Natural killer cell treated with Interleukin-12 subunit alpha and Interleukin-12 subunit beta and Interleukin-15 and Interleukin-18, amount 100 ng/mL, for 72 hours (primary cell): ENCODE measurements at regions not wholly inside any gene's neighbourhood (a gene's known extent, or its start where the extent isn't known, plus 50 kb on each side); places are given as distances from the start of the nearest gene placed in this dataset.

ENCODE experiments used
- ATAC-seq, 2 donors: fragments of 150-1000 bp; cut with Tn5 transposase in 1 of 2; sonication (Bioruptor Pico), chemical (Tn5 transposase) in 1 of 2; 2 replicates each; pipeline ENCODE4 v1.10.0; 2021
- DNase-seq: peaks from one replicate; pipeline ENCODE4 v3.0.0; 2022; ENCODE audit warnings: low spot score
- H3K27ac Mint-ChIP-seq, 2 donors: 1 replicate in 1 of 2; 2 replicates in 1 of 2; pipeline ENCODE4 v1.8.0; 2022; ENCODE audit warnings: mixed read lengths in 2 of 2, mild to moderate bottlenecking in 1 of 2, moderate library complexity in 1 of 2
- H3K27me3 Mint-ChIP-seq, 2 donors: 1 replicate in 1 of 2; 2 replicates in 1 of 2; pipeline ENCODE4 v1.8.0; 2022; ENCODE audit warnings: mixed read lengths in 2 of 2
- H3K36me3 Mint-ChIP-seq: one replicate; pipeline ENCODE4 v1.8.0; 2022; ENCODE audit warnings: mixed read lengths
- H3K4me1 Mint-ChIP-seq, 2 donors: 1 replicate in 1 of 2; 2 replicates in 1 of 2; pipeline ENCODE4 v1.8.0; 2022; ENCODE audit warnings: low read depth in 2 of 2, mixed read lengths in 2 of 2, mild to moderate bottlenecking in 1 of 2
- H3K4me3 Mint-ChIP-seq: one replicate; pipeline ENCODE4 v1.8.0; 2022; ENCODE audit warnings: mixed read lengths
- H3K9me3 Mint-ChIP-seq: 2 replicates; pipeline ENCODE4 v1.8.0; 2022; ENCODE audit warnings: mixed read lengths

GRCh38 chr6:165723326-165723725 is 60.3 kb upstream of the PDE10A start:
- peaks cover 16 to 17% of the 10 kb centered on the region in 2 donors for H3K27me3 Mint-ChIP-seq
- H3K4me1 Mint-ChIP-seq: no peaks in the 10 kb centered on the region
- H3K27ac Mint-ChIP-seq: no peak overlapping the region
- no peak overlapping the region for H3K4me3 Mint-ChIP-seq
- ATAC-seq: no peak
- no peak for DNase-seq
- no peaks in the 10 kb centered on the region for H3K9me3 Mint-ChIP-seq
- no peaks in the 10 kb centered on the region for H3K36me3 Mint-ChIP-seq

- Mint-ChIP-seq H3K4me3 (no peak overlapping the region), H3K36me3 (no peaks in the 10 kb centered on the region), H3K4me1 (no peaks in the 10 kb centered on the region), H3K9me3 (no peaks in the 10 kb centered on the region), H3K27me3 (peaks cover 14 to 16% of the 10 kb centered on the region in 2 donors), H3K27ac (no peak overlapping the region)
- no peak for ATAC-seq
- DNase-seq: no peak
These were observed 59.0 kb upstream of the PDE10A start for GRCh38 chr6:165722022-165722421.

- H3K9me3 Mint-ChIP-seq: no peaks in the 10 kb centered on the region
- ATAC-seq (no peak), DNase-seq (no peak)
- no peak overlapping the region for H3K4me3 Mint-ChIP-seq
- H3K36me3 Mint-ChIP-seq: no peaks in the 10 kb centered on the region
- H3K27me3 Mint-ChIP-seq: peaks cover 14 to 16% of the 10 kb centered on the region in 2 donors
- no peak overlapping the region for H3K27ac Mint-ChIP-seq
- H3K4me1 Mint-ChIP-seq: no peaks in the 10 kb centered on the region
These were observed 58.3 kb upstream of the PDE10A start for GRCh38 chr6:165721356-165721755.

- Mint-ChIP-seq H3K9me3 (no peaks in the 10 kb centered on the region), H3K4me1 (no peaks in the 10 kb centered on the region), H3K27ac (no peak overlapping the region), H3K4me3 (no peak overlapping the region), H3K27me3 (peaks cover 14 to 16% of the 10 kb centered on the region in 2 donors), H3K36me3 (no peaks in the 10 kb centered on the region)
- ATAC-seq: no peak
- DNase-seq: no peak
These were observed 55.5 kb upstream of the PDE10A start for GRCh38 chr6:165718491-165718891.

GRCh38 chr6:165717732-165718465 is 54.9 kb upstream of the PDE10A start:
- peaks cover 16 to 20% of the 10 kb centered on the region in 2 donors for H3K27me3 Mint-ChIP-seq
- ATAC-seq (no peak), DNase-seq (no peak)
- H3K27ac Mint-ChIP-seq: no peak overlapping the region
- H3K9me3 Mint-ChIP-seq: no peaks in the 10 kb centered on the region
- no peaks in the 10 kb centered on the region for H3K4me1 Mint-ChIP-seq
- H3K36me3 Mint-ChIP-seq: no peaks in the 10 kb centered on the region
- no peak overlapping the region for H3K4me3 Mint-ChIP-seq

GRCh38 chr6:165716886-165717285 is 53.8 kb upstream of the PDE10A start:
- ATAC-seq (no peak), DNase-seq (no peak)
- H3K36me3 Mint-ChIP-seq: no peaks in the 10 kb centered on the region
- peaks cover 16 to 20% of the 10 kb centered on the region in 2 donors for H3K27me3 Mint-ChIP-seq
- no peaks in the 10 kb centered on the region for H3K9me3 Mint-ChIP-seq
- no peak overlapping the region for H3K4me3 Mint-ChIP-seq
- no peak overlapping the region for H3K27ac Mint-ChIP-seq
- no peaks in the 10 kb centered on the region for H3K4me1 Mint-ChIP-seq

GRCh38 chr6:165715428-165715827 is 52.4 kb upstream of the PDE10A start:
- no peak for DNase-seq
- no peak overlapping the region for H3K4me3 Mint-ChIP-seq
- H3K4me1 Mint-ChIP-seq: no peaks in the 10 kb centered on the region
- H3K9me3 Mint-ChIP-seq: no peaks in the 10 kb centered on the region
- H3K36me3 Mint-ChIP-seq: no peaks in the 10 kb centered on the region
- no peak overlapping the region for H3K27ac Mint-ChIP-seq
- H3K27me3 Mint-ChIP-seq: peaks cover 16 to 20% of the 10 kb centered on the region in 2 donors
- ATAC-seq: peak in 1 of 2 donors; percentile 41

GRCh38 chr6:165714907-165715306 is 51.9 kb upstream of the PDE10A start:
- Mint-ChIP-seq H3K4me3 (no peak overlapping the region), H3K4me1 (no peaks in the 10 kb centered on the region), H3K27me3 (peaks cover 16 to 20% of the 10 kb centered on the region in 2 donors), H3K36me3 (no peaks in the 10 kb centered on the region), H3K9me3 (peaks cover 2% of the 10 kb centered on the region), H3K27ac (no peak overlapping the region)
- ATAC-seq (peak in 1 of 2 donors; percentile 50), DNase-seq (no peak)

- H3K36me3 Mint-ChIP-seq: no peaks in the 10 kb centered on the region
These were observed 50.9 kb upstream of the PDE10A start for GRCh38 chr6:165713845-165714466.

More at GRCh38 chr6:165713845-165714466, 50.9 kb upstream of the PDE10A start:
- ATAC-seq: peak in 1 of 2 donors; percentile 46
- DNase-seq: no peak
- H3K27ac Mint-ChIP-seq: no peak overlapping the region
- peaks cover 6 to 12% of the 10 kb centered on the region in 2 donors for H3K27me3 Mint-ChIP-seq
- H3K9me3 Mint-ChIP-seq: peaks cover 2% of the 10 kb centered on the region
- H3K4me1 Mint-ChIP-seq: no peaks in the 10 kb centered on the region
- H3K4me3 Mint-ChIP-seq: no peak overlapping the region
